ENCODE measurements at regions not wholly inside any gene's neighbourhood (a gene's known extent, or its start where the extent isn't known, plus 50 kb on each side); places are given as distances from the start of the nearest gene placed in this dataset.

GRCh38 chr12:130018614-130019013 is 114.8 kb upstream of the TMEM132D start:
- H4K20me1 ChIP-seq (replicated peaks in 1 of 2; ENCODE audit: control insufficient read depth in 1 of 2, insufficient read depth in 2 of 2, low read length in 2 of 2): no peaks in the 10 kb centered on the region
- H4K8ac ChIP-seq (ENCODE audit: extremely low read depth, insufficient read depth, low read length): no peak overlapping the region
- H3K79me2 ChIP-seq (ENCODE audit: control insufficient read depth in 1 of 2, insufficient read depth in 2 of 2, low read length in 2 of 2): no peaks in the 10 kb centered on the region
- H3K36me3 ChIP-seq (ENCODE audit: control insufficient read depth in 2 of 4, insufficient read depth in 4 of 4, low read length in 3 of 4): no peaks in the 10 kb centered on the region; a peak in 1 of 8 replicates
- TF ChIP-seq NANOG (IDR thresholded peaks at IDR 0.05; ENCODE audit: insufficient read depth, low read depth, low read length, poor library complexity, severe bottlenecking) (no peak), EZH2 (IDR thresholded peaks at IDR 0.05; ENCODE audit: low read depth, low read length, severe bottlenecking) (no peak), YY1 (IDR thresholded peaks at IDR 0.05; ENCODE audit: low read depth, low read length) (no peak), RAD21 (IDR thresholded peaks at IDR 0.05 in 1 of 2, conservative IDR thresholded peaks at IDR 0.05 in 1 of 2; ENCODE audit: low read depth in 2 of 2, low read length in 2 of 2) (no peak), SP1 (IDR thresholded peaks at IDR 0.05; ENCODE audit: low read depth, low read length) (no peak), POU5F1 (IDR thresholded peaks at IDR 0.05; ENCODE audit: low read depth, low read length) (no peak), CHD2 (IDR thresholded peaks at IDR 0.05; ENCODE audit: low read length) (no peak), ASH2L (IDR thresholded peaks at IDR 0.05; ENCODE audit: low read length) (no peak), POLR2A (IDR thresholded peaks at IDR 0.05; ENCODE audit: control extremely low read depth in 1 of 2, low read depth in 2 of 2, low read length in 2 of 2) (no peak), TEAD4 (IDR thresholded peaks at IDR 0.05; ENCODE audit: low read depth, low read length) (no peak)
- H3K9ac ChIP-seq (replicated peaks in 1 of 4; ENCODE audit: extremely low read depth in 1 of 4, low read depth in 3 of 4, low read length in 3 of 4): no peak overlapping the region
- no peak overlapping the region for H2BK120ac ChIP-seq (replicated peaks; ENCODE audit: low read depth, low read length)
- H3K79me1 ChIP-seq (ENCODE audit: low read depth, low read length): no peaks in the 10 kb centered on the region
- no peak overlapping the region for H2BK20ac ChIP-seq (ENCODE audit: low read length)
- no peak overlapping the region for H3K23ac ChIP-seq (ENCODE audit: insufficient read length)
- 88% methylated on average over 11 of the region's 11 CpGs; no CpG with 5 or more reads in 1 of the 2 experiments for WGBS, 2 experiments (ENCODE audit: extremely low coverage in 1 of 2, insufficient coverage in 1 of 2, insufficient read length in 1 of 2, insufficient replicate concordance in 2 of 2, low coverage in 1 of 2, low lambda C conversion rate in 2 of 2, missing lambda C conversion rate in 1 of 2)
- H2BK5ac ChIP-seq (ENCODE audit: low read depth, low read length): no peak overlapping the region
- H3K18ac ChIP-seq (ENCODE audit: extremely low read depth, low read length): no peak overlapping the region
- no peak overlapping the region for H2AK5ac ChIP-seq (ENCODE audit: low read depth, low read length)
- no peak for DNase-seq (ENCODE audit: low read depth in 1 of 2, low spot score in 2 of 2)
- H3K9me3 ChIP-seq (ENCODE audit: insufficient read depth in 2 of 2, low read depth in 1 of 2, low read length in 1 of 2): no peaks in the 10 kb centered on the region
- H3K4me1 ChIP-seq (replicated peaks in 1 of 4; ENCODE audit: control insufficient read depth in 3 of 4, insufficient read depth in 4 of 4, low read length in 3 of 4): peaks cover 0 to 4% (median under 1%) of the 10 kb centered on the region in 4 experiments; a peak in 2 of 7 replicates
- no peak for FAIRE-seq
- H3K4me3 ChIP-seq (ENCODE audit: extremely low read depth in 1 of 4, insufficient read depth in 2 of 4, low read depth in 3 of 4, low read length in 4 of 4): no peak overlapping the region
- H2BK15ac ChIP-seq (ENCODE audit: low read length): no peak overlapping the region
- H4K5ac ChIP-seq (ENCODE audit: insufficient read length, low read depth, low read length): no peak overlapping the region
- ChIA-PET CTCF (ENCODE audit: partially characterized antibody) (interaction anchor here (0.6 to 10.0 kb wide), 13 partner anchors 8 to 1050 kb away, joined by 3 to 89 read pairs (median 4); no protein-coding TSS in a partner anchor), POLR2A (ENCODE audit: partially characterized antibody) (no interaction called here)
- H3K27me3 ChIP-seq (replicated peaks in 1 of 4; ENCODE audit: control insufficient read depth in 3 of 4, extremely low read depth in 1 of 4, insufficient read depth in 3 of 4, low read length in 3 of 4): peaks cover 0 to 3% (median 1%) of the 10 kb centered on the region in 4 experiments; a peak in 3 of 7 replicates
- H3K4me2 ChIP-seq (ENCODE audit: insufficient read depth in 1 of 2, low read depth in 2 of 2, low read length in 2 of 2): no peak overlapping the region
- no peak overlapping the region for H2BK12ac ChIP-seq (ENCODE audit: low read depth, low read length)
- H3K27ac ChIP-seq (ENCODE audit: low read depth, low read length): no peak overlapping the region
- H3K14ac ChIP-seq (ENCODE audit: insufficient read length): no peak overlapping the region
- no peaks in the 10 kb centered on the region for H3K23me2 ChIP-seq (ENCODE audit: low read depth, low read length)
- H4K91ac ChIP-seq (replicated peaks; ENCODE audit: insufficient read length, low read length): no peak overlapping the region
- H3K4ac ChIP-seq (replicated peaks; ENCODE audit: insufficient read length, low read depth, low read length): no peak overlapping the region
- no peak overlapping the region for H2AFZ ChIP-seq (ENCODE audit: low read length)
- H3K56ac ChIP-seq (replicated peaks; ENCODE audit: insufficient read length, low read depth, low read length): no peak overlapping the region

All from H1 (cell line).